Lower lobe of right lung (tissue), 2 donors: ENCODE measurements at regions not wholly inside any gene's neighbourhood (a gene's known extent, or its start where the extent isn't known, plus 50 kb on each side); places are given as distances from the start of the nearest gene placed in this dataset.

Experiments
- ATAC-seq, 2 donors: fragments of 200-7000 bp; cut with Tn5 transposase; one replicate each; pipeline ENCODE4 v1.9.1; 2020 to 2022; ENCODE audit warnings: mild to moderate bottlenecking in 2 of 2, moderate library complexity in 2 of 2
- DNase-seq: peaks from one replicate; pipeline ENCODE4 v3.0.0-alpha.2; 2020
- H3K27ac ChIP-seq: fragments of 200-600 bp; one replicate; pipeline ENCODE4 v1.8.0; 2022
- H3K27me3 ChIP-seq: fragments of 200-600 bp; one replicate; pipeline ENCODE4 v1.8.0; 2022; ENCODE audit warnings: low read depth
- H3K36me3 ChIP-seq: fragments of 200-600 bp; one replicate; pipeline ENCODE4 v1.8.0; 2022; ENCODE audit warnings: mild to moderate bottlenecking
- H3K4me1 ChIP-seq: fragments of 200-600 bp; one replicate; pipeline ENCODE4 v1.8.0; 2022
- H3K4me3 ChIP-seq: fragments of 200-600 bp; one replicate; pipeline ENCODE4 v1.8.0; 2022; ENCODE audit warnings: mild to moderate bottlenecking
- H3K9me3 ChIP-seq: fragments of 200-600 bp; one replicate; pipeline ENCODE4 v1.8.0; 2022
- intact Hi-C: fragments of 100-400 bp; cut with DNase I; formaldehyde crosslinking; loops from one replicate; pipeline ENCODE4 v1.11.0; 2022
- TF ChIP-seq, protein P1 (sequence below): fragments of 200-600 bp; IDR thresholded peaks from one replicate; pipeline ENCODE4 v1.8.0; 2022; ENCODE audit warnings: antibody characterized with exemption, mild to moderate bottlenecking
- donor health status: DM: no; HTN: yes; CAD: no; lungs with severe emphysema.

DNA sequence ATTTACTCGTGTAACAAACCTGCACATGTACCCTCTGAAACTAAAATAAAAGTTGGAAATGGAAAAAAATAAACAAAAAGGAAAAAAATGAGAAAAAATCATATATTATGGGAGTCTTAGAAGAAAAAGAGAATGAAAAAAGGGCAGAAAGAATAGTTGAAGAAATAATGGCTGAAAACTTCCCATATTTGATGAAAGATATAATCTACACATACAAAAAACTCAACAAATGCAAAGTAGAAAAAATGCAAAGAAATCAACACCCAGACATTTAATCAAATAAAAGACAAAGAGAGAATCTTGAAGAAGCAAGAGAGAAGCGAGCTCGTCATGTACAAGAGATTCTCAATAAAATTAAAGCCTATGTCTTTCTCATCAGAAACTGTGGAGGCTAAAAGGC, 73.8 kb downstream of the SLC25A46 start:
- intact Hi-C loops: no loop called here
- no peak for ATAC-seq

GRCh38 chr5:110815916-110816605, 77.3 kb downstream of the SLC25A46 start:
- Histone ChIP-seq H3K36me3 (no peaks in the 10 kb centered on the region), H3K4me1 (peaks cover 4% of the 10 kb centered on the region), H3K9me3 (no peaks in the 10 kb centered on the region), H3K4me3 (no peak overlapping the region), H3K27ac (no peak overlapping the region), H3K27me3 (no peaks in the 10 kb centered on the region)
- DNase-seq: no peak
- intact Hi-C loops: no loop called here
- peak; percentile 61 to 86 for ATAC-seq
- TF ChIP-seq, protein P1, sequence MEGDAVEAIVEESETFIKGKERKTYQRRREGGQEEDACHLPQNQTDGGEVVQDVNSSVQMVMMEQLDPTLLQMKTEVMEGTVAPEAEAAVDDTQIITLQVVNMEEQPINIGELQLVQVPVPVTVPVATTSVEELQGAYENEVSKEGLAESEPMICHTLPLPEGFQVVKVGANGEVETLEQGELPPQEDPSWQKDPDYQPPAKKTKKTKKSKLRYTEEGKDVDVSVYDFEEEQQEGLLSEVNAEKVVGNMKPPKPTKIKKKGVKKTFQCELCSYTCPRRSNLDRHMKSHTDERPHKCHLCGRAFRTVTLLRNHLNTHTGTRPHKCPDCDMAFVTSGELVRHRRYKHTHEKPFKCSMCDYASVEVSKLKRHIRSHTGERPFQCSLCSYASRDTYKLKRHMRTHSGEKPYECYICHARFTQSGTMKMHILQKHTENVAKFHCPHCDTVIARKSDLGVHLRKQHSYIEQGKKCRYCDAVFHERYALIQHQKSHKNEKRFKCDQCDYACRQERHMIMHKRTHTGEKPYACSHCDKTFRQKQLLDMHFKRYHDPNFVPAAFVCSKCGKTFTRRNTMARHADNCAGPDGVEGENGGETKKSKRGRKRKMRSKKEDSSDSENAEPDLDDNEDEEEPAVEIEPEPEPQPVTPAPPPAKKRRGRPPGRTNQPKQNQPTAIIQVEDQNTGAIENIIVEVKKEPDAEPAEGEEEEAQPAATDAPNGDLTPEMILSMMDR: no peak

More for the DNA sequence above, 73.8 kb downstream of the SLC25A46 start:
- Histone ChIP-seq H3K4me3 (no peak overlapping the region), H3K27me3 (no peaks in the 10 kb centered on the region), H3K27ac (no peak overlapping the region), H3K4me1 (peaks cover 2% of the 10 kb centered on the region), H3K36me3 (no peaks in the 10 kb centered on the region), H3K9me3 (no peaks in the 10 kb centered on the region)
- no peak for DNase-seq
- TF ChIP-seq, protein P1: no peak

DNA sequence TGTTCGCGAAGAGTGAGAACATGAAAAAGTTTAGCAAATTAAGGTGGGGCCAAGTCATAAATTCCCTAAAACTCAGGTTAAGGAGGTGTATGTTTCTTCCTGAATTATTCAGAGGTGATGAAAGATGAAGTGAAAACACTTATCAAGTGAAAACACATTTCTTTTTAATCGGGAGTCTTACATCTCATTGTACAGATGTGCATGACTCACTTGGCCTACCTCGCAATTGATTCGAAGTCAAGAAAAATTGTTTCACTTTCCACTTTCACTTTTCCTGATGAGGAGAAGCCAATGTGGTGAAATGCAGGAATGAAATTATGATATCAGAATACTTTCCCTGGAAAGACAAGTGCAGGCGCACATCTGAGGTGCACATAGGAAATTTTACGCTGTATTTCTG, 78.7 kb downstream of the SLC25A46 start:
- intact Hi-C loops: no loop called here
- no peak for DNase-seq
- Histone ChIP-seq H3K4me1 (peaks cover 4% of the 10 kb centered on the region), H3K4me3 (no peak overlapping the region), H3K36me3 (no peaks in the 10 kb centered on the region), H3K27me3 (no peaks in the 10 kb centered on the region), H3K9me3 (no peaks in the 10 kb centered on the region), H3K27ac (no peak overlapping the region)
- ATAC-seq: peak; percentile 45 to 79
- TF ChIP-seq, protein P1: no peak

DNA sequence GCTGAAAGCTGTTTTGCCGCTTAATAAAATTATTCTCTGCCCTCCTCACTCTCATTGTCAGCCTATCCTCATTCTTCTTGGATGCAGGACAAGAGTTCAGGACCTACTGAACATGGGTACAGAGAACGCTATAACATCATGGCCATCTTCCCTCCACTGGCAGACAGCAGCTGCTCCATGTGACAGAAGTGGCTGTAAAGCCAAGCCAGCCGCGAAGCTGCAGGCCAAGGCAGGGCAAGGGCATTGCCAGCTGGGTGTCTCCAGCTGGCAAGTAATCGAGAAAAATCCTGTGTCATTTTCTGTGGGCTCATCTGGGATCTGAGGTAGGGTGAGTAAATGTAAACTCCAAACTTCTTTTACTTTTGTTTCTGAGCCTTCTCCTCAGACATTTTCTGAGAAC, 84.8 kb downstream of the SLC25A46 start:
- no peaks in the 10 kb centered on the region for H3K27me3 ChIP-seq
- intact Hi-C loops: no loop called here
- no peak overlapping the region for H3K4me3 ChIP-seq
- H3K4me1 ChIP-seq: no peaks in the 10 kb centered on the region
- no peak for ATAC-seq
- DNase-seq: no peak
- H3K27ac ChIP-seq: no peak overlapping the region
- H3K36me3 ChIP-seq: no peaks in the 10 kb centered on the region
- TF ChIP-seq, protein P1: no peak
- peaks cover 33% of the 10 kb centered on the region for H3K9me3 ChIP-seq

- Histone ChIP-seq H3K36me3 (no peaks in the 10 kb centered on the region), H3K27me3 (no peaks in the 10 kb centered on the region), H3K4me3 (no peak overlapping the region), H3K9me3 (peaks cover 40% of the 10 kb centered on the region), H3K27ac (no peak overlapping the region), H3K4me1 (no peaks in the 10 kb centered on the region)
- intact Hi-C loops: no loop called here
- DNase-seq: no peak
- ATAC-seq: no peak
- TF ChIP-seq, protein P1: no peak
Measured at GRCh38 chr5:110824936-110825441, 86.2 kb downstream of the SLC25A46 start.
